ENCODE measurements at regions not wholly inside any gene's neighbourhood (a gene's known extent, or its start where the extent isn't known, plus 50 kb on each side); places are given as distances from the start of the nearest gene placed in this dataset.

DNA sequence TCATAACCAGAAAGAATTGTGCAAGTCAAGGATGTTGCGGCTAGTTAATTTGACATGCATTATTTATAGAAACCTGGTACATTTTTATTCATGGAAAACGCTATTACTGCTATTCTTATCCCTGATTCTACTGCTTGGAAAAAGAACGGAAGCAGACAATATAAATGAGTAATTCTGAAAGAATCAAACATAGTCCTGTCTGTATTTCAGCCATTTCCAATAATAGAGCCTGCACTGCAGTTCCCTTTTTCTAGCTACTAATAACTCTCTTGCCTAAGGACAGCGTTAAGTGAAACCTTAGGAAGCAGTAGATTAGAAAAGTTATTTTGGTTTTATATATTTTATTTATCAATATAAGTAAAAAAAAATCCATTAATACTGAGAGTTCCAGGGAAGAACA, 414.9 kb downstream of the CYLC2 start:
- Histone ChIP-seq H3K4me1 (ENCODE audit: insufficient read depth, low read length) (no peaks in the 10 kb centered on the region), H3K9me3 (ENCODE audit: low read depth, low read length) (no peaks in the 10 kb centered on the region), H3K27ac (ENCODE audit: low read depth, low read length) (no peak overlapping the region), H3K27me3 (ENCODE audit: insufficient read depth, low read length) (no peaks in the 10 kb centered on the region), H3K79me2 (ENCODE audit: insufficient read depth, low read length) (no peaks in the 10 kb centered on the region), H3K36me3 (ENCODE audit: insufficient read depth, low read length) (no peaks in the 10 kb centered on the region), H3K4me3 (ENCODE audit: insufficient read depth, low read length) (no peak overlapping the region), H4K20me1 (ENCODE audit: insufficient read depth, low read length) (no peaks in the 10 kb centered on the region), H2AFZ (ENCODE audit: low read length) (no peak overlapping the region), H3K4me2 (ENCODE audit: insufficient read depth, low read length) (no peak overlapping the region)
- TF ChIP-seq, protein P1, sequence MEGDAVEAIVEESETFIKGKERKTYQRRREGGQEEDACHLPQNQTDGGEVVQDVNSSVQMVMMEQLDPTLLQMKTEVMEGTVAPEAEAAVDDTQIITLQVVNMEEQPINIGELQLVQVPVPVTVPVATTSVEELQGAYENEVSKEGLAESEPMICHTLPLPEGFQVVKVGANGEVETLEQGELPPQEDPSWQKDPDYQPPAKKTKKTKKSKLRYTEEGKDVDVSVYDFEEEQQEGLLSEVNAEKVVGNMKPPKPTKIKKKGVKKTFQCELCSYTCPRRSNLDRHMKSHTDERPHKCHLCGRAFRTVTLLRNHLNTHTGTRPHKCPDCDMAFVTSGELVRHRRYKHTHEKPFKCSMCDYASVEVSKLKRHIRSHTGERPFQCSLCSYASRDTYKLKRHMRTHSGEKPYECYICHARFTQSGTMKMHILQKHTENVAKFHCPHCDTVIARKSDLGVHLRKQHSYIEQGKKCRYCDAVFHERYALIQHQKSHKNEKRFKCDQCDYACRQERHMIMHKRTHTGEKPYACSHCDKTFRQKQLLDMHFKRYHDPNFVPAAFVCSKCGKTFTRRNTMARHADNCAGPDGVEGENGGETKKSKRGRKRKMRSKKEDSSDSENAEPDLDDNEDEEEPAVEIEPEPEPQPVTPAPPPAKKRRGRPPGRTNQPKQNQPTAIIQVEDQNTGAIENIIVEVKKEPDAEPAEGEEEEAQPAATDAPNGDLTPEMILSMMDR (IDR thresholded peaks at IDR 0.05; ENCODE audit: extremely low read depth, low read depth, low read length): no peak
- no peak for DNase-seq (ENCODE audit: insufficient read length, low spot score, missing footprints)

DNA sequence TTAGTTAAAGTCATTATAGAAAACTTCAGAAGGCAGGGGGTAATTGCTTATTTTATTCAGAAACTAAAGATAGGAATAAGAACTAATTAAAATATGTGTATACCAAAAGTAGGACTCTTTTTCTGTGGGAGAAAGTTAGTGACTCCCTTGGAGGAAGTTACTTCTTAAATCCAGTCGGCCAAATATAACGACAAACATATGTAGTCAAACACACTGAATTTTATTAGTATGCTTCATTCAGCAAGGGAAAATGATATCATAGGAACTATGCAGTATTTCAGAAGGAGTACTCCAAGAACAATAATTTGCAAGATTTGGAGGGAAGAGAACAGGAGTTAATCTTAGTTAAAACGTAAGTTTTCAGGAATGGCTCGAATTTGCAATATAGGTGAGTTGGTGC, 432.6 kb downstream of the CYLC2 start:
- DNase-seq (ENCODE audit: insufficient read length, low spot score, missing footprints): no peak
- no peaks in the 10 kb centered on the region for H3K36me3 ChIP-seq (ENCODE audit: insufficient read depth, low read length)
- no peak overlapping the region for H2AFZ ChIP-seq (ENCODE audit: low read length)
- no peak overlapping the region for H3K27ac ChIP-seq (ENCODE audit: low read depth, low read length)
- H3K4me1 ChIP-seq (ENCODE audit: insufficient read depth, low read length): no peaks in the 10 kb centered on the region
- H3K27me3 ChIP-seq (ENCODE audit: insufficient read depth, low read length): no peaks in the 10 kb centered on the region
- no peak overlapping the region for H3K4me2 ChIP-seq (ENCODE audit: insufficient read depth, low read length)
- H4K20me1 ChIP-seq (ENCODE audit: insufficient read depth, low read length): no peaks in the 10 kb centered on the region
- H3K4me3 ChIP-seq (ENCODE audit: insufficient read depth, low read length): no peak overlapping the region
- no peaks in the 10 kb centered on the region for H3K79me2 ChIP-seq (ENCODE audit: insufficient read depth, low read length)
- TF ChIP-seq, protein P1 (IDR thresholded peaks at IDR 0.05; ENCODE audit: extremely low read depth, low read depth, low read length): no peak
- peaks cover 1% of the 10 kb centered on the region for H3K9me3 ChIP-seq (ENCODE audit: low read depth, low read length)

DNA sequence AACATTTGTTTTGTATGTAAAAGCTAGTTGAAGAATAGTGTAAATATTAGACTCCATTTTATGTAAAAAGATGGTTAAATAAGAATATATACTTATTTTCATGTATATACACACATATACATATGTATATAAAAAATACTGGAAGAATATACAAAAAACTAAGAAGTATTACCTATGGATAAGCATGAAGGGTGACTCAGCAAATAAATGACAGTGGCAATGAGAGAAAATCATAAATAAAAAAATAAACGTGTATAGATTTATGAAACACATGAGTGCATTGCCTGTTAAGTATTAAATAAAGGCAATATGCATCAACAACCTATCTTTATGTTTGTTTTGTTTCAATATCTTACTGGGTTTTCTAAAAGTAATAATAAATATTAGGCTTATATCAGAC, 435.3 kb downstream of the CYLC2 start:
- TF ChIP-seq, protein P1 (IDR thresholded peaks at IDR 0.05; ENCODE audit: extremely low read depth, low read depth, low read length): no peak
- H3K9me3 ChIP-seq (ENCODE audit: low read depth, low read length): peaks cover 1% of the 10 kb centered on the region
- no peak overlapping the region for H3K4me3 ChIP-seq (ENCODE audit: insufficient read depth, low read length)
- no peak overlapping the region for H3K4me2 ChIP-seq (ENCODE audit: insufficient read depth, low read length)
- no peaks in the 10 kb centered on the region for H3K36me3 ChIP-seq (ENCODE audit: insufficient read depth, low read length)
- H2AFZ ChIP-seq (ENCODE audit: low read length): no peak overlapping the region
- no peaks in the 10 kb centered on the region for H3K4me1 ChIP-seq (ENCODE audit: insufficient read depth, low read length)
- no peak for DNase-seq (ENCODE audit: insufficient read length, low spot score, missing footprints)
- no peaks in the 10 kb centered on the region for H4K20me1 ChIP-seq (ENCODE audit: insufficient read depth, low read length)
- H3K27ac ChIP-seq (ENCODE audit: low read depth, low read length): no peak overlapping the region
- H3K79me2 ChIP-seq (ENCODE audit: insufficient read depth, low read length): no peaks in the 10 kb centered on the region
- no peaks in the 10 kb centered on the region for H3K27me3 ChIP-seq (ENCODE audit: insufficient read depth, low read length)

DNA sequence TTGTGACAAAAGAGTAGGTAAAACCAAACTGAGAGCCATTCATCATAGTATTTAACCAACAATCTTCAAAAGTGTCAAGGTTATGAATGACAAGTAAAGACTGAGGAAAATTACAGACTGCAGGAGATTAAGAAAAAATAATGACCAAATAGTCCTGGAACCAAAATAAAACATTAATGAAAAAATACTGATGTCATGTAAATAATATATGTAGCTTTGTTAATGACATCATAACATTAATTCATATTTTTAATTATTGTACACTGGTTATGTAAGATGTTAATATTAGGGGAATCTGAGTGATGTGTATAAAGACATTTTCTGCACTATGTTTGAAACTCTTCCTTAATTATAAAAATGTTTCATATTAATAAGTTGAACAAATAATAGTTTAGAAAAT, 436.7 kb downstream of the CYLC2 start:
- no peaks in the 10 kb centered on the region for H3K27me3 ChIP-seq (ENCODE audit: insufficient read depth, low read length)
- H2AFZ ChIP-seq (ENCODE audit: low read length): no peak overlapping the region
- H3K27ac ChIP-seq (ENCODE audit: low read depth, low read length): no peak overlapping the region
- H3K4me3 ChIP-seq (ENCODE audit: insufficient read depth, low read length): no peak overlapping the region
- H3K79me2 ChIP-seq (ENCODE audit: insufficient read depth, low read length): no peaks in the 10 kb centered on the region
- no peak for DNase-seq (ENCODE audit: insufficient read length, low spot score, missing footprints)
- no peaks in the 10 kb centered on the region for H4K20me1 ChIP-seq (ENCODE audit: insufficient read depth, low read length)
- TF ChIP-seq, protein P1 (IDR thresholded peaks at IDR 0.05; ENCODE audit: extremely low read depth, low read depth, low read length): no peak
- peaks cover 1% of the 10 kb centered on the region for H3K9me3 ChIP-seq (ENCODE audit: low read depth, low read length)
- no peaks in the 10 kb centered on the region for H3K4me1 ChIP-seq (ENCODE audit: insufficient read depth, low read length)
- H3K36me3 ChIP-seq (ENCODE audit: insufficient read depth, low read length): no peaks in the 10 kb centered on the region
- no peak overlapping the region for H3K4me2 ChIP-seq (ENCODE audit: insufficient read depth, low read length)
